Brain microvascular endothelial cell (primary cell): ENCODE measurements at regions not wholly inside any gene's neighbourhood (a gene's known extent, or its start where the extent isn't known, plus 50 kb on each side); places are given as distances from the start of the nearest gene placed in this dataset.

ENCODE experiments used
- DNase-seq: peaks from one replicate; pipeline ENCODE4 v3.0.0-alpha.2; 2020
- H3K27ac ChIP-seq: fragments of 250-450 bp; sonication (Bioruptor Pico); 2 replicates; pipeline ENCODE4 v1.5.1; 2020; ENCODE audit warnings: mild to moderate bottlenecking, moderate library complexity
- H3K27me3 ChIP-seq: fragments of 250-450 bp; sonication (Bioruptor Pico); replicated peaks from 2 replicates; pipeline ENCODE4 v1.5.1; 2020; ENCODE audit warnings: mild to moderate bottlenecking
- H3K36me3 ChIP-seq: fragments of 250-450 bp; sonication (Bioruptor Pico); replicated peaks from 2 replicates; pipeline ENCODE4 v1.5.1; 2020; ENCODE audit warnings: mild to moderate bottlenecking
- H3K4me3 ChIP-seq: 2 replicates; pipeline ENCODE4 v1.5.1; 2011; ENCODE audit warnings: low read depth, mild to moderate bottlenecking, control low read depth, low read length, moderate library complexity
- in situ Hi-C: cut with HindIII; loops from 2 replicates; pipeline ENCODE4 v1.10.0; 2017; ENCODE audit warnings: low sequenced_read_pairs, low pct_ligation_motif_present
- TF ChIP-seq, protein P1 (sequence below): IDR thresholded peaks from 2 replicates; pipeline ENCODE4 v1.5.1; 2011; ENCODE audit warnings: low read depth, mild to moderate bottlenecking, moderate library complexity, low read length, control low read depth, inconsistent platforms; ENCODE audit errors: missing control alignments

DNA sequence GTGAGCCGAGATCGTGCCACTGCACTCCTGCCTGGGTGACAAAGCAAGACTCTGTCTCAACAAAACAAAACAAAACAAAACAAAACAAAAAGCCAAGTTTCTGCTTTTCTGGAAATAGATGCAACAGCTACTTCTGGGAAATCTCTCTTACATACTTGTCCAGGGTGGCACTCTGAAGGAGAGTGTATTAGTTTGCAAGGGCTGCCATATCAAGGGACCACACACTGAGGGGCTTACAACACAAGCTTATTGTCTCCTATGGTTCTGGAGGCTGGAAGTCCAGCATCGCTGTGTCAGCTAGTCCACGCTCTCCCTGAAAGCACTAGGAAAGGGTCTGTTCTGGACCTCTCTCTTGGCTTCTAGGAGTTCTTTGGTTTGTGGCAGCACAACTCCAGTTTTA, 277.9 kb upstream of the WWC1 start:
- no peak for DNase-seq
- H3K4me3 ChIP-seq, result no peak overlapping the region
- TF ChIP-seq, protein P1, sequence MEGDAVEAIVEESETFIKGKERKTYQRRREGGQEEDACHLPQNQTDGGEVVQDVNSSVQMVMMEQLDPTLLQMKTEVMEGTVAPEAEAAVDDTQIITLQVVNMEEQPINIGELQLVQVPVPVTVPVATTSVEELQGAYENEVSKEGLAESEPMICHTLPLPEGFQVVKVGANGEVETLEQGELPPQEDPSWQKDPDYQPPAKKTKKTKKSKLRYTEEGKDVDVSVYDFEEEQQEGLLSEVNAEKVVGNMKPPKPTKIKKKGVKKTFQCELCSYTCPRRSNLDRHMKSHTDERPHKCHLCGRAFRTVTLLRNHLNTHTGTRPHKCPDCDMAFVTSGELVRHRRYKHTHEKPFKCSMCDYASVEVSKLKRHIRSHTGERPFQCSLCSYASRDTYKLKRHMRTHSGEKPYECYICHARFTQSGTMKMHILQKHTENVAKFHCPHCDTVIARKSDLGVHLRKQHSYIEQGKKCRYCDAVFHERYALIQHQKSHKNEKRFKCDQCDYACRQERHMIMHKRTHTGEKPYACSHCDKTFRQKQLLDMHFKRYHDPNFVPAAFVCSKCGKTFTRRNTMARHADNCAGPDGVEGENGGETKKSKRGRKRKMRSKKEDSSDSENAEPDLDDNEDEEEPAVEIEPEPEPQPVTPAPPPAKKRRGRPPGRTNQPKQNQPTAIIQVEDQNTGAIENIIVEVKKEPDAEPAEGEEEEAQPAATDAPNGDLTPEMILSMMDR, result no peak
- H3K27ac ChIP-seq, result no peak overlapping the region
- in situ Hi-C loops, result no loop called here
- no peaks in the 10 kb centered on the region for H3K27me3 ChIP-seq
- H3K36me3 ChIP-seq, result no peaks in the 10 kb centered on the region

DNA sequence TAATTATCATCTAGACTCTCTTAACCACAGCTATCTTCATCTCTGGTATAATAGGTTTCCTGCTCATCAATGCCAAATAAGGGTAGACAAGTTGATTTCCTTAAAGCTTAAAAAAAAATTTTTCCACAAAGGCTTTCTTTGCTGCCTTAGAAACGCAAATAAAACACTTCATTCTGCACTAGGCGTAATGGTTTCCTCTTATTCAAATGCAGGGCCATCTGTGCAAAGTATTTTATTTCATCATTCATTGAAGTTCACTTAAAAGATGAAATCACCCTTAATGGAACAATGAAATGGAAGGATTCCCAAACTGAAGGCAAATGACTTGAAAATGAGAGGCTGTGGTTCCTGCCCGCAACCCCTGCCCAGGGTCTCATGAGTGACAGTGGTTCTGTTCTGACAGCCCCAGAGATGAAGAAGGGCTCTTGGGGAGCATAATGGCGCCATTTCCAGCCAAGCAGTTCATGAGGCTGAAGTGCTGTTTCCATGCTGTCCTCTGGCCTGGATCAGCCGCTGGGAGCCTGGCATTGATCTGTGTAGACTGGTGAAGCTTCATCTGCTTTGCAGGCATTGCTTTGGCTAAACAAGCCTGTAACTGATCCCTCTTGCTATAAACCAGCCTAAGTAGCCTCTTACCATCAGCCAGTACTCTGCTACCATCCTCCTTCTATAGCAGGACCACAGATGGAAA, 276.9 kb upstream of the WWC1 start:
- no peak overlapping the region for H3K27ac ChIP-seq
- in situ Hi-C loops, result no loop called here
- no peak for DNase-seq

DNA sequence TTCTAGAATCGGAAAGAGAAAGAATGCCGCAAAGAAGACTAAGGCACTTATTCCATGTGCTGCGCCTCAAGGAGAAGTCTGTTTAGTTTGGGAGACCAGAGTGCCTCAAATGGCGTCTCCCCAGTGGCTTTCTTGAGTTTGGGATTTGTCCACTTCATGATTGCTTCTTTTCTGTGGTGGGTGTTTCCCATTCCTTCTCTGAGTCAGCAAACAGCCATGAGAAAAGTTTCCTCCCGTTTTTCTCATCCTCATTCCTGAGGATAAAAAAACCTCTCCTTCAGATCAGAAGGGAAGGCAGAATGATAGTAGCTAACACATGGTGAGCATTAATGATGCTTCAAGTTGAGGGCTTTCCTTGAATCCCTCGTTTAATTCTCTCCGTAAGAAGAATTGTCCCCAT, 275.9 kb upstream of the WWC1 start:
- TF ChIP-seq, protein P1, result no peak
- no peak overlapping the region for H3K4me3 ChIP-seq
- in situ Hi-C loops, result no loop called here
- no peaks in the 10 kb centered on the region for H3K36me3 ChIP-seq
- DNase-seq, result no peak
- H3K27me3 ChIP-seq, result no peaks in the 10 kb centered on the region
- no peak overlapping the region for H3K27ac ChIP-seq

More for the DNA sequence above, 276.9 kb upstream of the WWC1 start:
- TF ChIP-seq, protein P1, result no peak
- no peaks in the 10 kb centered on the region for H3K27me3 ChIP-seq
- no peaks in the 10 kb centered on the region for H3K36me3 ChIP-seq
- H3K4me3 ChIP-seq, result no peak overlapping the region

DNA sequence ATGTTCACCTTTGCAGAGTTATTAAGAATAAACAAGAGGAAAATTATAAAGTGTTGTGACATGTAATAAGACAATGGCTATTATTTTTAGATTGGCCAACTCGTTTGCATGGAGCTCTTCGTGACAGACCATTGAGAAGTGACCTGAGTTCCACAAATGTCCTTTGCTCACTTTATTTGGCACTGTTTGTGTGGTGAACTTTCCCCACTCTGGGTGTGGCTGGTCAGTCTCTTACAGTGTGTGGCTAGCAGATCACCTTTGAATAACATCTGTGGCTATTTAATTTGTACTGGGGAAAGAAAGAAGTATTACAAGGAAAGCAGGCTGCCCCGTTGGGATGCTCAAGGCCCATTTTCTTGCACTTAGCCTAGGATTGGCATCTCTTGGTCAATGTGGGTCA, 274.1 kb upstream of the WWC1 start:
- no peak for DNase-seq

DNA sequence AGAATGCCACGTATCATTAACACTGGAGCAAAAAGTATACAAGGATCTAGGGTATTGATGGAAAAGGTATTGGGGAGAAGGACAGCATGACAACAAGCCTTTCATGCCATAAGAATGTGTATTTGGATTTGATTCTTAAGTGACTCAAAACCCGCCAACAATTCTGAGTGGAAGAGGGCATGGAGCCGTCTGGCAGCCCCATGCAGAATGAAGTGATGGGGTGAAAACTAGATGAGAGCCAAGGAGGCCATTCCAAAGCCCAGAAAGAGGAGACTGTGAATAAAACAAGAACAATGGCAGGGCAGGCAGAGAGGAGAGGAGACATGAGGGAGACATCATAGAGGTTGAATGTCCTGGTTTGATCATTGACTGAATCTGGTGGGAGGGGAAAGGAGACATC, 272.3 kb upstream of the WWC1 start:
- no peak for DNase-seq
- TF ChIP-seq, protein P1, result no peak
- H3K36me3 ChIP-seq, result no peaks in the 10 kb centered on the region
- peaks cover 3% of the 10 kb centered on the region for H3K27me3 ChIP-seq
- no peak overlapping the region for H3K4me3 ChIP-seq
- in situ Hi-C loops, result no loop called here
- no peak overlapping the region for H3K27ac ChIP-seq

More for the DNA sequence above, 274.1 kb upstream of the WWC1 start:
- Histone ChIP-seq H3K27me3 (no peaks in the 10 kb centered on the region), H3K36me3 (no peaks in the 10 kb centered on the region), H3K4me3 (no peak overlapping the region), H3K27ac (no peak overlapping the region)
- TF ChIP-seq, protein P1, result no peak
- in situ Hi-C loops, result no loop called here
